EL (cell line): ENCODE measurements at regions not wholly inside any gene's neighbourhood (a gene's known extent, or its start where the extent isn't known, plus 50 kb on each side); places are given as distances from the start of the nearest gene placed in this dataset.
"Not testable (repeated sequence)": the region's sequence is repeated elsewhere in the genome, so short reads cannot be mapped to it uniquely, and the experiment has no call there.

Experiments used
- DNase-seq: peaks from one replicate; pipeline ENCODE4 v3.0.0-alpha.2; 2016

DNA sequence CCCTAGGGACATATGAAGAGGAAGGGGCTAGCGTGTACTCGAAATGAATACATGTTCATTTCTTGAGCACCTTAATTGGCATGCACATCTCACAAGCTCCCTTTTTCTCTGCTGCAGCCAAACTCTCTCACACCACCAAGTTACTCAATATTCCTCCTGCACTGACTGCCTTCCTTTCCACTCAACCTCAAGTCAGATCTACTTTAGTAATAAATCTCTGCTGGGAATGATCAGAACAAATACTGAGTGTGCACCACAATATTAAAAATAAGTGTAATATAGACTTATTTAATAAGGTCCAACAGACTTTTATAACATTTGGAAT is 995.8 kb upstream of the WWC1 start:
- no peak for DNase-seq

GRCh38 chr5:167296066-167296465 is 995.4 kb upstream of the WWC1 start:
- DNase-seq: no peak

- DNase-seq: no peak
Observed at GRCh38 chr5:167296661-167297060, 994.8 kb upstream of the WWC1 start.

- DNase-seq: not testable (repeated sequence)
Observed at GRCh38 chr5:167299861-167300260, 991.6 kb upstream of the WWC1 start.

- DNase-seq: no peak
Observed at GRCh38 chr5:167303582-167303981, 987.9 kb upstream of the WWC1 start.

- no peak for DNase-seq
Observed at GRCh38 chr5:167304834-167305469, 986.5 kb upstream of the WWC1 start.

GRCh38 chr5:167305591-167306213 is 985.7 kb upstream of the WWC1 start:
- DNase-seq: no peak

- DNase-seq: no peak
Observed at GRCh38 chr5:167307042-167307441, 984.4 kb upstream of the WWC1 start.

- DNase-seq: no peak
Observed at GRCh38 chr5:167308466-167308865, 983.0 kb upstream of the WWC1 start.

GRCh38 chr5:167309941-167310517 is 981.4 kb upstream of the WWC1 start:
- no peak for DNase-seq

GRCh38 chr5:167311340-167311739 is 980.1 kb upstream of the WWC1 start:
- DNase-seq: no peak

DNA sequence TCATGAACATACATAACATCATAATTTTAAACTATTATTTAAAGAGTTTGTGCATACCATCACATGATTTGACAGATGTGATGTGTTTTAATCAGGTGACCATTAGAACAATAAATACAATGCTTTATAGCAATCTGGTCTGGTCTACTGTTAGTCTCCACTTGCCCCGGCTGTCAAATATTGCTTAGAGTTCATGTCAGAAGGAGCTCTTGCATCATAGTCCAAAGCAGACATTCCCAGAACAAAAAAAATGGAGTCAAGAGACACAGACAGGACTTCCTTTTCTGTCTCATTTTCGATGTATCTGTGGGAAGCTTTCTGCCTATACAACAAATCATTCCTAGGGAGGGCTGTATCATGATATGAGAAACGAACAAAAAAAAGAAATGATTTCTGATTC is 979.2 kb upstream of the WWC1 start:
- DNase-seq: no peak

- no peak for DNase-seq
Observed at GRCh38 chr5:167315762-167316161, 975.7 kb upstream of the WWC1 start.

GRCh38 chr5:167317884-167318283 is 973.6 kb upstream of the WWC1 start:
- no peak for DNase-seq

- DNase-seq: no peak
Observed at GRCh38 chr5:167319243-167319642, 972.2 kb upstream of the WWC1 start.

- DNase-seq: no peak
Observed at GRCh38 chr5:167320019-167320418, 971.4 kb upstream of the WWC1 start.

DNA sequence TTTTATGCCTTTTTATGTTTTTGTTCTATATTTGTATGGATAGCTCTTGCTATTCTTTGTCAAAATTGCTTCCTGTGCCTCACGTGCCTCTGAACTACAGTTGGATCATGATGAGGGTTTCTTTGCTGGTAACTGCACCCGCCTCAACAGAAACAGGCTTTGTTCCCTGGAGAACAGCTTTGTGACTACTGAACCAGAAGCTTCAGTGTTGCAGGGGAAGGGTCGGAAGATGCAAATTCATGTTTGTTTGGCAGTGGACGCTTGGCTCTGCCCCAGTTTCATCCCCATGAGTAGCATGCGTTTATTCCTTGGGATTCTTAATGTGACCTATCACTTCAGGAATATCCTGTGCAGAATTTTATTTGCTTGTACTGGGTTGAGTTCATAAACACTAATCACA is 959.1 kb upstream of the WWC1 start:
- no peak for DNase-seq

GRCh38 chr5:167336161-167336560 is 955.3 kb upstream of the WWC1 start:
- no peak for DNase-seq

GRCh38 chr5:167339205-167339604 is 952.2 kb upstream of the WWC1 start:
- no peak for DNase-seq

GRCh38 chr5:167346461-167346860 is 945.0 kb upstream of the WWC1 start:
- DNase-seq: no peak

GRCh38 chr5:167348251-167348926 is 943.1 kb upstream of the WWC1 start:
- no peak for DNase-seq

DNA sequence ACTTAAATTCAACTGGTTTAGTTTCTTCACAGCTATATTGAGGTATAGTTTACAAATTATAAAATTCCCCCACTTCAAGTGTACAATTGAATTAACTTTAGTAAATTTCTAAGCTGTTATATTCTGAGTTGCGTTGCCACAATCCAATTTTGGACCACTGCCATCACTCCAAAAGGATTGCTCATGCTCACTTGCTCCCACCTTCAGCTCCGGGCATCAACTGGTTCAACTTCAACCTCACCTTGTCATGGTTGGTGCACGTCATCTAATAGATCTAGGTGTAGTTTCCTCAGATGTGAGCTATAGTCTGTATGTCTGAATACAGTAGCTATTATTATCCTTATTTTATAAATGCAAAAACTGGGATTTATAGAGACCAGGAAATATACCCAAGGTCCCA is 942.5 kb upstream of the WWC1 start:
- no peak for DNase-seq

GRCh38 chr5:167351316-167351715 is 940.1 kb upstream of the WWC1 start:
- DNase-seq: no peak

DNA sequence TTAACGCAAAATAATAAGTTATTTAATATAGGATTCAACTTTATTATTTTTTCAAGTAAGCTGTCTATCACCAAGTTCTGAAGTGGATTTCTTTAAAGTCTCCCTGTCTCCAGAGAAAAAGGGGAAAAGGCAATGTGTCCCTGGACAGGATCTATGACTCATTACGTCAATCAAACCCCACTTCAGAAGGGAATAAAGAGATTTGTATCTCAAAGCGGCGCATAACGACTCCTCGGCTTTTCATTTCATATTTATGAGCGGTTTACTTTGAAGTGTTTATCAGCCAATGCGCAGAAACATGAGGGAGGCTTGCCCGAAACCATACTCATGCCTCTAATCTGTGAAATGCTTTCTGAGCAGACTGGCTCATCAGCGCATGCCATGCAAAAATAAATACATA is 938.6 kb upstream of the WWC1 start:
- DNase-seq: no peak
